IPS-20b (cell line): ENCODE measurements at regions not wholly inside any gene's neighbourhood (a gene's known extent, or its start where the extent isn't known, plus 50 kb on each side); places are given as distances from the start of the nearest gene placed in this dataset.

Experiments
- H3K27ac ChIP-seq: one replicate; pipeline ENCODE4 v1.5.1; 2013; ENCODE audit warnings: low read length
- H3K27me3 ChIP-seq: 2 replicates; pipeline ENCODE4 v1.6.1; 2013; ENCODE audit warnings: mild to moderate bottlenecking, low read length, inconsistent platforms; ENCODE audit not compliant: insufficient read depth
- H3K36me3 ChIP-seq: 2 replicates; pipeline ENCODE4 v1.6.1; 2013; ENCODE audit warnings: low read depth, mild to moderate bottlenecking, inconsistent platforms, low read length, moderate library complexity; ENCODE audit not compliant: insufficient read depth
- H3K4me1 ChIP-seq: 2 replicates; pipeline ENCODE4 v1.6.1; 2013; ENCODE audit warnings: mild to moderate bottlenecking, control low read depth, inconsistent platforms, low read length, moderate library complexity; ENCODE audit not compliant: insufficient read depth
- H3K4me3 ChIP-seq: 2 replicates; pipeline ENCODE4 v1.5.1; 2013; ENCODE audit warnings: mild to moderate bottlenecking, low read length, inconsistent platforms
- H3K9ac ChIP-seq: 2 replicates; pipeline ENCODE4 v1.6.1; 2013; ENCODE audit warnings: low read depth, mild to moderate bottlenecking, inconsistent platforms, low read length, moderate library complexity
- H3K9me3 ChIP-seq: 2 replicates; pipeline ENCODE4 v1.6.1; 2013; ENCODE audit warnings: mild to moderate bottlenecking, low read depth, low read length, inconsistent platforms; ENCODE audit not compliant: insufficient read depth

DNA sequence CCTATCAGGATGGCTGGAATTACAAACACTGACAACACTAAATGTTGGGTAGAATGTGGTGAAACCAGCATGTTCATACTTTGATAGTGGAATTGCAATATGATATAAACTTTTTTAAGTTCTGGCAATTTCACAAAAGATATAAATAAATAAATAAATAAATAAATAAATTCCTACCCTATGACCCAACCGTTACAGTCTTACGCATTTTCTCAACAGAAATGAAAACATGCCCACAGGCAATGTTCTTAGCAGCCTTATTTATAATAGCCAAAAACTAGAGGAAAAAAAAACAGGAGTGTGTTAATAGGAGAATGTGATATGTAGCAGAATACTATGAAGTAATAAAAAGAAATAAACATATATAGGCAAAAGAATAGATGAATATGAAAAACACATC is 318.9 kb downstream of the IPMK start:
- no peak overlapping the region for H3K4me3 ChIP-seq
- H3K36me3 ChIP-seq, result no peaks in the 10 kb centered on the region
- H3K27ac ChIP-seq, result no peak overlapping the region
- no peaks in the 10 kb centered on the region for H3K27me3 ChIP-seq
- H3K9me3 ChIP-seq, result no peaks in the 10 kb centered on the region
- peaks cover 13% of the 10 kb centered on the region; the same call in 1 of the 2 replicates for H3K4me1 ChIP-seq
- H3K9ac ChIP-seq, result no peak overlapping the region

DNA sequence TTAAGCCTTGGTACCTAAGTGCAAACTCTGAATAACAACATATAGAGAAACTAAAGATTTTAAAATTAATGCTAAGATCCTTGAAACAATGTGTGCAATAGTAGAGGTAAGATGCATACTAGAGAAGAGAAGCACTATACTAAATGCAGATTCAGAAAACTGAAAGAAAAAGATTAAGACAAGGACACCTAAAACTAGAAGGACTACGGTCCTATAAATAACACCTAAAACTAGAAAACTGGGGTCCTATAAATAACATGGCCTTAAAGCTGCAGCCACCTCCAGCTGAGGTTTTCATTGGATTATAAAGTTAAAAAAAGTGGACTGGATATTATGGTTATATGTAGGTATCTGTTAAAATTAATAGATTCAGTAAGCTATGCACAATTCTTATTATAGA is 320.9 kb downstream of the IPMK start:
- Histone ChIP-seq H3K9me3 (no peaks in the 10 kb centered on the region), H3K36me3 (no peaks in the 10 kb centered on the region), H3K9ac (peak overlapping the region; percentile 18; the same call in 1 of the 2 replicates), H3K4me3 (no peak overlapping the region), H3K27me3 (no peaks in the 10 kb centered on the region), H3K27ac (no peak overlapping the region), H3K4me1 (peaks cover 13% of the 10 kb centered on the region; the same call in 1 of the 2 replicates)

DNA sequence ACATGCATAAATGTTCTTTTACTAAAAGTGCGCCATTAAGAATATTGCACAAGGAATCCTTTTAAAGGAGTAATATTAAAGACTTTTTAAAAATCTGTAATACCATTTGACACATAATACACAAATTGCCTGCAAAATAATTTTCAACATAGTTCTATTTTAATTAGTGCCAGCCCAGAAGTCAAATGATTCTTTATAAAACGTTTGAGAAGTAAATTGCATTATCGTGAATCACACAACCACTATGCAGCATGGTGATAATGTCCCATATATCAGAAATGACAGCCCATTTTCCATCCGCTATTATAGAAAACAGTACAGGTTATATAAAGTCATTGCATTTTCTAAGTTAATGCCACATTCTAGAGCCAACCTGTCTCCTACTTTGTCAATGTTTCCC is 324.0 kb downstream of the IPMK start:
- Histone ChIP-seq H3K36me3 (no peaks in the 10 kb centered on the region), H3K9ac (no peak overlapping the region), H3K27me3 (no peaks in the 10 kb centered on the region), H3K27ac (no peak overlapping the region), H3K4me3 (no peak overlapping the region), H3K9me3 (no peaks in the 10 kb centered on the region), H3K4me1 (peaks cover 9% of the 10 kb centered on the region; the same call in 1 of the 2 replicates)

DNA sequence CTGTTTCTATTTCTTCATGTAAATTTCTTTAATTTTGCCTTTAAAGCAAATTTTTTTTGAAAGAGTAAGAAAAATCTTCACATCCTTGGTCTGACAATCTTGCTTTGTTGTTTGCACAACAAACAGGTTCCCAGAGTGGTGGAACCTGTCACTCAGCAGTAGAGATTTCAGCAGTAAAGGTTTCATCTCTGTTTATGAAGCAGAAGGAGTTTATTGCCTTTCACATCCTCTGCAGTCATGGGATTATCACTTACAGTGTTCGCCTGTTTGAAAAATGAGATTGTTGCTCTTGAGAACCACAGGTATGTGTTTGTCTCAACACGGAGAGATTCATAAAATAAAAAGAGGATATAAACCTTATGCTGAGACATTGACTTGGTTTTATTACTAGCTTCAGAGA is 342.6 kb downstream of the IPMK start:
- Histone ChIP-seq H3K27ac (no peak overlapping the region), H3K4me3 (no peak overlapping the region), H3K36me3 (no peaks in the 10 kb centered on the region), H3K27me3 (no peaks in the 10 kb centered on the region), H3K4me1 (no peaks in the 10 kb centered on the region), H3K9ac (no peak overlapping the region), H3K9me3 (no peaks in the 10 kb centered on the region)

DNA sequence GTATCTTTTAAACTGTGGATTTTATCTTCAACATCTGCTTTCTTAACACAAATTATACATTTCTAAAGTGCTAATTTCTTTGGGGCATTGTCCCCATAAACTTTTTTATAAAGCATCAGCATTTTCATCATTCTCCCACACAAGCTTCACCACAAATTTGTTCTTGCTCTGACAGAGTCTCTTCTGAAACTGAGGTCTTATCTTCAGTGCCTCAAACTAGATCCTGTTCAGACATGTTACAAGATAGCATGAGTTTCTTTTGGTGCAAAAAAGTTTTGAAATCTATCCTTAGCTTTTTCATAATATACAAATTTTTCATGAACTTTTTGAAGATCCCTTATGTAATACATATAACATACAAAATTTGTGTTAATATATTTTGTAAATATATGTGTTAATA is 346.6 kb downstream of the IPMK start:
- H3K9ac ChIP-seq, result no peak overlapping the region

DNA sequence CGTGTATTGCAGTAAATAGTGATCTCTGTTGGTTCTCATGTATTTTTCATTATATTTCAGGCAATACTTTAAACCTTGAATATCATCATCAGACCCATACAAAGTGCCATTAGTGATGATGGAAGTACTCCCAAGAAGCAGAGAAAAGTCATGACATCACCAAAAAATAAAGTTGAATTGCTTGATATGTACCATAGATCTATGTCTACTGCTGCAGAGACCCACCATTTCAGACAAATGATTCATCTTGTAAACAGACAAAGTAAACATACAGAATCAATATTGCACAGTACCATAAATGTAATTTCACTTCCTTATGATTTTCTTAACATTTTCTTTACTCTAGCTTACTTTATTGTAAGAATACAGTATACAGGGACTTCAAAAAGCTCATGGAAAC is 347.8 kb downstream of the IPMK start:
- H3K27me3 ChIP-seq, result no peaks in the 10 kb centered on the region
- H3K36me3 ChIP-seq, result no peaks in the 10 kb centered on the region
- H3K4me1 ChIP-seq, result no peaks in the 10 kb centered on the region
- no peak overlapping the region for H3K9ac ChIP-seq
- H3K9me3 ChIP-seq, result no peaks in the 10 kb centered on the region
- no peak overlapping the region for H3K4me3 ChIP-seq
- H3K27ac ChIP-seq, result no peak overlapping the region

More for the DNA sequence above, 346.6 kb downstream of the IPMK start:
- H3K27me3 ChIP-seq, result no peaks in the 10 kb centered on the region
- H3K9me3 ChIP-seq, result no peaks in the 10 kb centered on the region
- no peaks in the 10 kb centered on the region for H3K36me3 ChIP-seq
- no peak overlapping the region for H3K4me3 ChIP-seq
- H3K4me1 ChIP-seq, result no peaks in the 10 kb centered on the region
- no peak overlapping the region for H3K27ac ChIP-seq

DNA sequence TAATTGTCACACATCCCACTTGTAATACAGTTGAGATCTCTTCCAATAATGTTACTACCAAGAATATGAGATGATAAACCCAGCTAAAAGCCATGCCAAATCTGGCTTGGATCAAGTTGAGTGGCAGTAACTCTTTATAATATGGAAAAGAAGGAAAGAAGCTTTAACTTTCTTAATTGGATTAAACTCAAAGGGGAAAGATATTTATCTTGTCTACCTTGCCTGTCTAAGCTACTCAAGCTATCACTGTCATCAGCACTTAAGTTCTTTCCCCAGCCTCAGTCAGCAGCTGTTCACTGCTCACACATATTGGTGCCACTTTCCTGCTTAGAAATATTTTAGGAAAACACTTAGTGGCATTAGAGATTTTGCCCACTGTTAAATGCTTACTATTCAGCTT is 350.7 kb downstream of the IPMK start:
- no peak overlapping the region for H3K9ac ChIP-seq
- no peak overlapping the region for H3K4me3 ChIP-seq
- H3K9me3 ChIP-seq, result no peaks in the 10 kb centered on the region
- H3K27ac ChIP-seq, result no peak overlapping the region
- H3K4me1 ChIP-seq, result no peaks in the 10 kb centered on the region
- H3K27me3 ChIP-seq, result no peaks in the 10 kb centered on the region
- no peaks in the 10 kb centered on the region for H3K36me3 ChIP-seq

DNA sequence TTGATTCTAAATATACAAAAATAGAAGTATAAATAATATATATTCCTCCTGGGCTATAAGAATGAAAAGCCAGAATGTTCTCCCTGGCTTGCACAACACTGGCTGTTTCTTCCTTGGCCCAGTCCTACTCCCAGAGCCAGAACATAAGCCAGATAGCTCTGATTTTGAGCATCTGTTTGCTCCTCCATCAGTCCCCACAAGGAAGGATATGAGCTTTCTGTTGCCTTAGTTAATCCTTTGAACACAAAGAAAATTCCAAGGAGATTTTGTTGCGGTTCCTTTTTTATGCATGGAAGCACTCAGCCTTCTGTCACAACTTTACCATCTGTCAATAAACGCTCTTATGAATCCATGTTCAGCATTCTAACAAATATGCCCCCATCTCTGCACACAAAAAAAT is 361.8 kb downstream of the IPMK start:
- Histone ChIP-seq H3K27me3 (no peaks in the 10 kb centered on the region), H3K36me3 (no peaks in the 10 kb centered on the region), H3K27ac (no peak overlapping the region), H3K9me3 (0 out of 2 replicates have a peak, but pooled peaks cover 2% of the 10 kb centered on the region), H3K9ac (no peak overlapping the region), H3K4me1 (no peaks in the 10 kb centered on the region), H3K4me3 (no peak overlapping the region)

DNA sequence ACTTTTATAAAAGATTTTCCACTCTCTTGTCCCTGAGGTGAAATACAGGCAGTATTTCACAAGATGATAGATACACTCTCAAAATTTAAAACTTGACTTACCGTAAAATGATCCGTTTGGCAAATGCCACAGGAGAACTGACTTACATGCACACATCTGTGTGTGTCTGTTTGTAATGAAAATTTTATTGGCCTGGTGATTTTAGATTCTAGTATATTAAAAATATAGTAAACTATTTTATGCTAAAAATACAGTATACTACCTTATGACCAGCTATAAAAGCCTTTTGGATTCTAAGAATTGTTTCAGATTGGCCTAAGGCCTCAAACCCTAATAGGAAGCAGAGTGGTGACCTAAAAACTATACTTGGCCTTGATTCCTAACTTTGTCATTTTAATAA is 362.7 kb downstream of the IPMK start:
- Histone ChIP-seq H3K4me3 (no peak overlapping the region), H3K9me3 (0 out of 2 replicates have a peak, but pooled peaks cover 2% of the 10 kb centered on the region), H3K27ac (no peak overlapping the region), H3K36me3 (no peaks in the 10 kb centered on the region), H3K4me1 (no peaks in the 10 kb centered on the region), H3K27me3 (no peaks in the 10 kb centered on the region), H3K9ac (no peak overlapping the region)

DNA sequence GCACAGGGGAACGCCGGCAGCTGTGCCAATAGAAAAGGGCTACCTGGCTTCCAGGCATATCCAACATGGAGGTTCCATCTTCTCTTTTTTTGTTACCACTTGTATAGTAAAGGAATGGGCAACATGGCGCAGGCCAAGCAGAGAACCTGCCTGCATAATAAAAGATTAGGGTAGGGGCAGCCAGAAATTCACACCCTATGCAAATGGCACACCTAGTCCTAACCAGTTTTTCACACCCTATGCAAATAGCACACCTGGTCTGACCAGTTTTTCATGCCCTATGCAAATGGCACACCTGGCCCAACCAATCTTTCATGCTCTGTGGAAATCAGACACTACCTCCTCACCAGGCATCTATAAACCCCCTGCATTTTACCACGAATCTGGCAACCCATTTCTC is 369.5 kb downstream of the IPMK start:
- no peaks in the 10 kb centered on the region for H3K36me3 ChIP-seq
- no peaks in the 10 kb centered on the region; the same call in 1 of the 2 replicates for H3K4me1 ChIP-seq
- no peaks in the 10 kb centered on the region for H3K27me3 ChIP-seq
- 0 out of 2 replicates have a peak, but pooled peaks cover 2% of the 10 kb centered on the region for H3K9me3 ChIP-seq
- no peak overlapping the region for H3K4me3 ChIP-seq
- no peak overlapping the region for H3K9ac ChIP-seq
- no peak overlapping the region for H3K27ac ChIP-seq

DNA sequence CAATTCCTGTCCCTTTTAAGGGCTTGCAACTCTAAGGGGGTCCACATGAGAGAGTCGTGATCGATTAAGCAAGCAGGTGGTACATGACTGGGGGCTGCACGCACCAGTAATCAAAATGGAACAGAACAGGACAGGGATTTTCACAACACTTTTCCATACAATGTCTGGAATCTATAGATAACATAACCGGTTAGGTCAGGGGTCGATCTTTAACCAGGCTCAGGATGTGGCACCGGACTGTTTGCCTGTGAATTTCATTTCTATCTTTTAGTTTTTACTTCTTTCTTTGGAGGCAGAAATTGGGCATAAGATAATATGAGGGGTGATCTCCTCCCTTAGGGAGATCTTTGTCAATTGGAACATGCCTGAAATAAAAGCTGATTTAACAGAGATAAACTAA is 370.1 kb downstream of the IPMK start:
- Histone ChIP-seq H3K4me3 (no peak overlapping the region), H3K36me3 (no peaks in the 10 kb centered on the region), H3K4me1 (peaks cover 3% of the 10 kb centered on the region; the same call in 1 of the 2 replicates), H3K9me3 (0 out of 2 replicates have a peak, but pooled peaks cover 2% of the 10 kb centered on the region), H3K27me3 (no peaks in the 10 kb centered on the region), H3K27ac (no peak overlapping the region), H3K9ac (no peak overlapping the region)

DNA sequence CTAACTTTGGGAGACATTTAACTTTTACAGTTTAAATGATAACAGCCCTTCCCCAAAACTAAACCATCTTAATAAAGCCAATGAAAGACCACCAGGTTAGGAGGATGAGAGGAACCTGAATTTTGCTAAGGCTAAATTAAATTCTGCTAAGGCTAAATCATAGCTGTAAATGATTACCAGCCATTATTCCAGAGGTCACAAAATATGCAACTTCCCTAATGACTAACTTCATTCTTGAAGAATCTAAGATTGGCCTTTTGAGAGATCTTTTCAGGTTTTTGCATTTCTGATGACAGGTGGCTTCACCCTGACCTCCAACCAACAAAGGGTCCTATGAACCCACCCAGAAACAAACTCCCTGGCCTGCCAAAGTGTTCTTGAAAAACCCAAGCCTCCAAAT is 373.3 kb downstream of the IPMK start:
- Histone ChIP-seq H3K27ac (no peak overlapping the region), H3K9me3 (peaks cover 11% of the 10 kb centered on the region), H3K27me3 (no peaks in the 10 kb centered on the region), H3K4me3 (no peak overlapping the region), H3K9ac (no peak overlapping the region), H3K36me3 (no peaks in the 10 kb centered on the region), H3K4me1 (peaks cover 3% of the 10 kb centered on the region; the same call in 1 of the 2 replicates)
